WTC11 (cell line): ENCODE measurements at regions not wholly inside any gene's neighbourhood (a gene's known extent, or its start where the extent isn't known, plus 50 kb on each side); places are given as distances from the start of the nearest gene placed in this dataset.
A peak's percentile ranks its signal among the peaks of the same experiment; 100 is the strongest.

Source experiments
- ATAC-seq: fragments of 200-7000 bp; cut with Tn5 transposase; 2 replicates; pipeline ENCODE4 v1.10.0; 2021; ENCODE audit warnings: mild to moderate bottlenecking, moderate library complexity
- CTCF ChIA-PET: fragments of 300-600 bp; sonication (Branson Sonifier 250); formaldehyde crosslinking; loops from one replicate; lab custom pipeline; 2021; ENCODE audit warnings: antibody characterized with exemption; lab: Charles Lee
- POLR2A ChIA-PET: fragments of 350-600 bp; sonication (Branson Sonifier 250); formaldehyde crosslinking; loops from one replicate; lab custom pipeline; 2021; ENCODE audit warnings: antibody characterized with exemption; lab: Charles Lee
- DNase-seq: peaks from one replicate; pipeline ENCODE4 v3.0.0; 2021; ENCODE audit warnings: low spot score
- H3K27ac Mint-ChIP-seq: 2 replicates; pipeline ENCODE4 v1.8.0; 2021; ENCODE audit warnings: mixed read lengths
- H3K27me3 Mint-ChIP-seq: 2 replicates; pipeline ENCODE4 v1.8.0; 2021; ENCODE audit warnings: low read depth, mild to moderate bottlenecking, moderate library complexity, mixed read lengths
- H3K36me3 Mint-ChIP-seq: 2 replicates; pipeline ENCODE4 v1.8.0; 2021; ENCODE audit warnings: mixed read lengths
- H3K4me1 Mint-ChIP-seq: 2 replicates; pipeline ENCODE4 v1.8.0; 2022; ENCODE audit warnings: mixed read lengths
- H3K4me3 Mint-ChIP-seq: 2 replicates; pipeline ENCODE4 v1.8.0; 2021; ENCODE audit warnings: mild to moderate bottlenecking, moderate library complexity, mixed read lengths
- H3K9me3 Mint-ChIP-seq: 2 replicates; pipeline ENCODE4 v1.8.0; 2021; ENCODE audit warnings: mixed read lengths
- ATF2 ChIP-seq: sonication (generic); formaldehyde crosslinking; IDR thresholded peaks from 2 replicates; pipeline ENCODE4 v1.8.1; 2022; ENCODE audit warnings: low read depth, missing genetic modification reagents, borderline replicate concordance
- E2F5 ChIP-seq: sonication (generic); formaldehyde crosslinking; IDR thresholded peaks from 2 replicates; pipeline ENCODE4 v1.8.1; 2022; ENCODE audit warnings: mild to moderate bottlenecking, moderate library complexity, missing genetic modification reagents
- ETV6 ChIP-seq: sonication (generic); formaldehyde crosslinking; IDR thresholded peaks from 2 replicates; pipeline ENCODE4 v1.8.1; 2022; ENCODE audit warnings: mild to moderate bottlenecking, missing genetic modification reagents
- FOXP1 ChIP-seq: sonication (generic); formaldehyde crosslinking; IDR thresholded peaks from 2 replicates; pipeline ENCODE4 v1.8.0; 2022; ENCODE audit warnings: missing genetic modification reagents, mild to moderate bottlenecking, moderate library complexity, borderline replicate concordance
- HMGA2 ChIP-seq: fragments of 250-450 bp; sonication (Bioruptor Pico); IDR thresholded peaks from 2 replicates; pipeline ENCODE4 v1.4.0; 2021; ENCODE audit warnings: mild to moderate bottlenecking, moderate library complexity
- KAT7 ChIP-seq: sonication (generic); formaldehyde crosslinking; IDR thresholded peaks from 2 replicates; pipeline ENCODE4 v1.8.1; 2023; ENCODE audit warnings: missing genetic modification reagents, mild to moderate bottlenecking, borderline replicate concordance
- NR2C2 ChIP-seq: sonication (generic); formaldehyde crosslinking; IDR thresholded peaks from 2 replicates; pipeline ENCODE4 v1.8.0; 2022; ENCODE audit warnings: mild to moderate bottlenecking, missing genetic modification reagents
- OVOL2 ChIP-seq: fragments of 250-450 bp; sonication (Bioruptor Pico); IDR thresholded peaks from 2 replicates; pipeline ENCODE4 v1.9.0; 2021; ENCODE audit warnings: mild to moderate bottlenecking, borderline replicate concordance
- SMAD4 ChIP-seq: sonication (generic); formaldehyde crosslinking; IDR thresholded peaks from 2 replicates; pipeline ENCODE4 v1.8.0; 2022; ENCODE audit warnings: mild to moderate bottlenecking, missing genetic modification reagents
- TCF7 ChIP-seq: sonication (generic); formaldehyde crosslinking; IDR thresholded peaks from 2 replicates; pipeline ENCODE4 v1.8.0; 2022; ENCODE audit warnings: mild to moderate bottlenecking, low read depth, missing genetic modification reagents, moderate library complexity
- TEAD1 ChIP-seq: sonication (generic); formaldehyde crosslinking; IDR thresholded peaks from 2 replicates; pipeline ENCODE4 v1.8.0; 2022; ENCODE audit warnings: mild to moderate bottlenecking, missing genetic modification reagents
- ZNF121 ChIP-seq: sonication (generic); formaldehyde crosslinking; IDR thresholded peaks from 2 replicates; pipeline ENCODE4 v1.8.0; 2023; ENCODE audit warnings: missing genetic modification reagents
- ZNF281 ChIP-seq: sonication (generic); formaldehyde crosslinking; IDR thresholded peaks from 2 replicates; pipeline ENCODE4 v1.8.0; 2023; ENCODE audit warnings: mild to moderate bottlenecking, missing genetic modification reagents
- TF ChIP-seq, protein P1 (sequence below): fragments of 250-450 bp; sonication (Bioruptor Pico); IDR thresholded peaks from 2 replicates; pipeline ENCODE4 v1.9.0; 2021; ENCODE audit warnings: moderate library complexity, mild to moderate bottlenecking, inconsistent platforms, borderline replicate concordance
- TF ChIP-seq, protein P2 (sequence below): fragments of 250-450 bp; sonication (Bioruptor Pico); IDR thresholded peaks from 2 replicates; pipeline ENCODE4 v1.9.0; 2021; ENCODE audit warnings: mild to moderate bottlenecking
- TF ChIP-seq, protein P3 (sequence below): sonication (generic); formaldehyde crosslinking; IDR thresholded peaks from 2 replicates; pipeline ENCODE4 v1.8.1; 2023; ENCODE audit warnings: mild to moderate bottlenecking, missing genetic modification reagents, borderline replicate concordance

DNA sequence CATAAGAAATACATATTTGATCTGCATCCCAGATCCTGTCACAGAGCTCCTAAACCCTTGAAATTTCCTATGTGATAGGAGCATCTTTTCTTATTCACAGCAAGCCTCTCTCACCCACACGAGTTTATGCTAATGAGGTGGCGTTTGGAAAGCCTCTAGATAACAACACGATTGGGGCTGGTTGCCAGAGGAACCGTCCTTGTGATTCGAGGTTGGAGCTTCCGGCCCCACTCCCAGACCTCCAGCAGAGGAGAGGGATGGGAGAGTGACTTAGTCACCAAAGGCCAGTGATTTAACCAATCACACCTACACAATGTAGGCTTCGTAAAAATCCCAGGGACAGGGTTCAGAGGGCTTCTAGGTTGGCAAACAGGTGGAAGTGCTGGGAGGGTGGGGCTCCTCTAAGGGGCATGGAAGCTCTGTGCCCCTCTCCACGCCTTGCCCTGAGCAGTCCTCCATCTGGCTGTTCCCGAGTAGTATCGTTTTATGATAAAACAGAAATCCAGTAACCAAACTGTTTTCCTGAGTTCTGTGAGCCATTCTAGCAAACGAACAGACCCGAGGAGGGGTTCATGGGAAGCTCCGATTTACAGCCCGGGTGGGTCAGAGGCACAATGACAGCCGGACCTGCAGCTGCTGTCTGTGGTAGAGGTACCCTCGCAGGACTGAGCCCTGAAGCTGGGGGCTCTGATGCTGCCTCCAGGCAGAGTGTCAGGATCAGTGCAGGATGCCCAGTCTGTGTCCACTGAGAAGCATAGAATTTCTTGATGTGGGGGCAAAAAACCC is 238.1 kb upstream of the ARID1B start:
- TF ChIP-seq SMAD4 (no peak), KAT7 (no peak), FOXP1 (no peak), ZNF281 (CRISPR knock-in tag) (no peak), E2F5 (CRISPR knock-in tag) (no peak), HMGA2 (no peak), TCF7 (no peak), NR2C2 (CRISPR knock-in tag) (no peak), ATF2 (CRISPR knock-in tag) (no peak), TEAD1 (CRISPR knock-in tag) (no peak), ETV6 (CRISPR knock-in tag) (no peak), OVOL2 (no peak), ZNF121 (CRISPR knock-in tag) (no peak)
- TF ChIP-seq, protein P1, sequence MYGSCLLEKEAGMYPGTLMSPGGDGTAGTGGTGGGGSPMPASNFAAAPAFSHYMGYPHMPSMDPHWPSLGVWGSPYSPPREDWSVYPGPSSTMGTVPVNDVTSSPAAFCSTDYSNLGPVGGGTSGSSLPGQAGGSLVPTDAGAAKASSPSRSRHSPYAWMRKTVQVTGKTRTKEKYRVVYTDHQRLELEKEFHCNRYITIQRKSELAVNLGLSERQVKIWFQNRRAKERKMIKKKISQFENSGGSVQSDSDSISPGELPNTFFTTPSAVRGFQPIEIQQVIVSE = no peak
- TF ChIP-seq, protein P2, sequence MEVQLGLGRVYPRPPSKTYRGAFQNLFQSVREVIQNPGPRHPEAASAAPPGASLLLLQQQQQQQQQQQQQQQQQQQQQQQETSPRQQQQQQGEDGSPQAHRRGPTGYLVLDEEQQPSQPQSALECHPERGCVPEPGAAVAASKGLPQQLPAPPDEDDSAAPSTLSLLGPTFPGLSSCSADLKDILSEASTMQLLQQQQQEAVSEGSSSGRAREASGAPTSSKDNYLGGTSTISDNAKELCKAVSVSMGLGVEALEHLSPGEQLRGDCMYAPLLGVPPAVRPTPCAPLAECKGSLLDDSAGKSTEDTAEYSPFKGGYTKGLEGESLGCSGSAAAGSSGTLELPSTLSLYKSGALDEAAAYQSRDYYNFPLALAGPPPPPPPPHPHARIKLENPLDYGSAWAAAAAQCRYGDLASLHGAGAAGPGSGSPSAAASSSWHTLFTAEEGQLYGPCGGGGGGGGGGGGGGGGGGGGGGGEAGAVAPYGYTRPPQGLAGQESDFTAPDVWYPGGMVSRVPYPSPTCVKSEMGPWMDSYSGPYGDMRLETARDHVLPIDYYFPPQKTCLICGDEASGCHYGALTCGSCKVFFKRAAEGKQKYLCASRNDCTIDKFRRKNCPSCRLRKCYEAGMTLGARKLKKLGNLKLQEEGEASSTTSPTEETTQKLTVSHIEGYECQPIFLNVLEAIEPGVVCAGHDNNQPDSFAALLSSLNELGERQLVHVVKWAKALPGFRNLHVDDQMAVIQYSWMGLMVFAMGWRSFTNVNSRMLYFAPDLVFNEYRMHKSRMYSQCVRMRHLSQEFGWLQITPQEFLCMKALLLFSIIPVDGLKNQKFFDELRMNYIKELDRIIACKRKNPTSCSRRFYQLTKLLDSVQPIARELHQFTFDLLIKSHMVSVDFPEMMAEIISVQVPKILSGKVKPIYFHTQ (CRISPR knock-in tag) = no peak
- TF ChIP-seq, protein P3, sequence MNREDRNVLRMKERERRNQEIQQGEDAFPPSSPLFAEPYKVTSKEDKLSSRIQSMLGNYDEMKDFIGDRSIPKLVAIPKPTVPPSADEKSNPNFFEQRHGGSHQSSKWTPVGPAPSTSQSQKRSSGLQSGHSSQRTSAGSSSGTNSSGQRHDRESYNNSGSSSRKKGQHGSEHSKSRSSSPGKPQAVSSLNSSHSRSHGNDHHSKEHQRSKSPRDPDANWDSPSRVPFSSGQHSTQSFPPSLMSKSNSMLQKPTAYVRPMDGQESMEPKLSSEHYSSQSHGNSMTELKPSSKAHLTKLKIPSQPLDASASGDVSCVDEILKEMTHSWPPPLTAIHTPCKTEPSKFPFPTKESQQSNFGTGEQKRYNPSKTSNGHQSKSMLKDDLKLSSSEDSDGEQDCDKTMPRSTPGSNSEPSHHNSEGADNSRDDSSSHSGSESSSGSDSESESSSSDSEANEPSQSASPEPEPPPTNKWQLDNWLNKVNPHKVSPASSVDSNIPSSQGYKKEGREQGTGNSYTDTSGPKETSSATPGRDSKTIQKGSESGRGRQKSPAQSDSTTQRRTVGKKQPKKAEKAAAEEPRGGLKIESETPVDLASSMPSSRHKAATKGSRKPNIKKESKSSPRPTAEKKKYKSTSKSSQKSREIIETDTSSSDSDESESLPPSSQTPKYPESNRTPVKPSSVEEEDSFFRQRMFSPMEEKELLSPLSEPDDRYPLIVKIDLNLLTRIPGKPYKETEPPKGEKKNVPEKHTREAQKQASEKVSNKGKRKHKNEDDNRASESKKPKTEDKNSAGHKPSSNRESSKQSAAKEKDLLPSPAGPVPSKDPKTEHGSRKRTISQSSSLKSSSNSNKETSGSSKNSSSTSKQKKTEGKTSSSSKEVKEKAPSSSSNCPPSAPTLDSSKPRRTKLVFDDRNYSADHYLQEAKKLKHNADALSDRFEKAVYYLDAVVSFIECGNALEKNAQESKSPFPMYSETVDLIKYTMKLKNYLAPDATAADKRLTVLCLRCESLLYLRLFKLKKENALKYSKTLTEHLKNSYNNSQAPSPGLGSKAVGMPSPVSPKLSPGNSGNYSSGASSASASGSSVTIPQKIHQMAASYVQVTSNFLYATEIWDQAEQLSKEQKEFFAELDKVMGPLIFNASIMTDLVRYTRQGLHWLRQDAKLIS (CRISPR knock-in tag) = no peak
- CTCF ChIA-PET = no interaction called here
- no peak overlapping the region for H3K27ac Mint-ChIP-seq
- ATAC-seq = peak; percentile 79
- DNase-seq = no peak
- H3K4me3 Mint-ChIP-seq = no peak overlapping the region
- 0 out of 2 replicates have a peak, but pooled peaks cover 6% of the 10 kb centered on the region for H3K9me3 Mint-ChIP-seq
- POLR2A ChIA-PET = no interaction called here
- no peaks in the 10 kb centered on the region for H3K27me3 Mint-ChIP-seq
- peaks cover 18% of the 10 kb centered on the region for H3K4me1 Mint-ChIP-seq
- no peaks in the 10 kb centered on the region for H3K36me3 Mint-ChIP-seq
